ENCODE measurements at regions not wholly inside any gene's neighbourhood (a gene's known extent, or its start where the extent isn't known, plus 50 kb on each side); places are given as distances from the start of the nearest gene placed in this dataset.

- Histone ChIP-seq H3K4me1 (ENCODE audit: control insufficient read depth in 1 of 2, insufficient read depth in 2 of 2, low read length in 2 of 2) (no peaks in the 10 kb centered on the region), H3K9me3 (ENCODE audit: control insufficient read depth in 1 of 2, insufficient read depth in 1 of 2, low read depth in 1 of 2, low read length in 2 of 2) (no peaks in the 10 kb centered on the region), H4K20me1 (ENCODE audit: insufficient read depth) (no peaks in the 10 kb centered on the region), H3K27me3 (ENCODE audit: insufficient read depth, low read length) (no peaks in the 10 kb centered on the region), H3K79me2 (ENCODE audit: insufficient read depth, low read length) (no peaks in the 10 kb centered on the region), H3K4me2 (ENCODE audit: low read length) (no peak overlapping the region), H3K9me2 (ENCODE audit: insufficient read depth) (no peaks in the 10 kb centered on the region; the same call in 1 of the 2 replicates), H3K4me3 (replicated peaks in 1 of 2; ENCODE audit: low read depth in 1 of 2, low read length in 2 of 2) (no peak overlapping the region), H3K9ac (ENCODE audit: low read length) (no peak overlapping the region), H3K36me3 (ENCODE audit: control insufficient read depth in 1 of 2, insufficient read depth in 2 of 2, low read length in 2 of 2) (no peaks in the 10 kb centered on the region), H2AFZ (ENCODE audit: low read depth, low read length, poor library complexity, severe bottlenecking) (no peak overlapping the region), H3K27ac (ENCODE audit: low read depth, low read length) (no peak overlapping the region)
- DNase-seq (ENCODE audit: low read depth, low spot score): no peak
- no TSS peak for BruUV-seq (replicated peaks)
- ChIA-PET RAD21 (ENCODE audit: low non-redundant PET in 1 of 2, low total read pairs in 2 of 2, uncharacterized antibody in 2 of 2, unreplicated experiment in 2 of 2) (no interaction called here), CTCF (no interaction called here), POLR2A (no interaction called here)
- TF ChIP-seq SRF (IDR thresholded peaks at IDR 0.05; ENCODE audit: low read depth) (no peak), FOSL1 (IDR thresholded peaks at IDR 0.05; ENCODE audit: low read depth) (no peak), POLR2A (IDR thresholded peaks at IDR 0.05; ENCODE audit: borderline replicate concordance, extremely low read depth, insufficient read depth, insufficient read length) (no peak), RAD21 (IDR thresholded peaks at IDR 0.05; ENCODE audit: low read depth) (no peak), CBX3 (IDR thresholded peaks at IDR 0.05; ENCODE audit: low read depth) (no peak), REST (IDR thresholded peaks at IDR 0.05; ENCODE audit: low read depth) (no peak), YY1 (IDR thresholded peaks at IDR 0.05; ENCODE audit: extremely low read depth, insufficient replicate concordance, low read depth, low read length) (no peak)
- intact Hi-C loops (cut with micrococcal nuclease): no loop called here
- no peak for ATAC-seq
These were observed 688.5 kb downstream of the EFNB2 start for GRCh38 chr13:105846923-105847322.

GRCh38 chr13:105841286-105841685, 694.2 kb downstream of the EFNB2 start:
- DNase-seq (ENCODE audit: low read depth, low spot score) (no peak), ATAC-seq (no peak)
- no peak overlapping the region for H3K4me3 ChIP-seq (replicated peaks in 1 of 2; ENCODE audit: low read depth in 1 of 2, low read length in 2 of 2)
- RAD21 ChIA-PET (ENCODE audit: low non-redundant PET in 1 of 2, low total read pairs in 2 of 2, uncharacterized antibody in 2 of 2, unreplicated experiment in 2 of 2): no interaction called here
- no peaks in the 10 kb centered on the region for H3K4me1 ChIP-seq (ENCODE audit: control insufficient read depth in 1 of 2, insufficient read depth in 2 of 2, low read length in 2 of 2)
- H3K36me3 ChIP-seq (ENCODE audit: control insufficient read depth in 1 of 2, insufficient read depth in 2 of 2, low read length in 2 of 2): no peaks in the 10 kb centered on the region
- no peak overlapping the region for H3K27ac ChIP-seq (ENCODE audit: low read depth, low read length)
- POLR2A ChIA-PET: no interaction called here
- BruUV-seq (replicated peaks): no TSS peak
- CTCF ChIA-PET: no interaction called here
- intact Hi-C loops (cut with micrococcal nuclease): no loop called here
- H4K20me1 ChIP-seq (ENCODE audit: insufficient read depth): no peaks in the 10 kb centered on the region
- no peak overlapping the region for H3K9ac ChIP-seq (ENCODE audit: low read length)
- no peaks in the 10 kb centered on the region for H3K79me2 ChIP-seq (ENCODE audit: insufficient read depth, low read length)
- no peaks in the 10 kb centered on the region for H3K9me3 ChIP-seq (ENCODE audit: control insufficient read depth in 1 of 2, insufficient read depth in 1 of 2, low read depth in 1 of 2, low read length in 2 of 2)
- no peak overlapping the region for H2AFZ ChIP-seq (ENCODE audit: low read depth, low read length, poor library complexity, severe bottlenecking)
- no peaks in the 10 kb centered on the region for H3K9me2 ChIP-seq (ENCODE audit: insufficient read depth)
- H3K4me2 ChIP-seq (ENCODE audit: low read length): no peak overlapping the region
- H3K27me3 ChIP-seq (ENCODE audit: insufficient read depth, low read length): no peaks in the 10 kb centered on the region
- no peak for TF ChIP-seq CTCF (IDR thresholded peaks at IDR 0.05 in 2 of 3, conservative IDR thresholded peaks at IDR 0.05 in 1 of 3; ENCODE audit: borderline replicate concordance in 1 of 3, insufficient read depth in 1 of 3, low read depth in 2 of 3, low read length in 2 of 3)
- TF ChIP-seq POLR2AphosphoS5 (IDR thresholded peaks at IDR 0.05; ENCODE audit: low read depth, low read length): no peak
- TF ChIP-seq TCF7L2 (IDR thresholded peaks at IDR 0.05; ENCODE audit: borderline replicate concordance, extremely low read depth, insufficient read depth, insufficient read length): no peak
- TF ChIP-seq JUND (IDR thresholded peaks at IDR 0.05): no peak
- TF ChIP-seq SIN3A (IDR thresholded peaks at IDR 0.05; ENCODE audit: low read depth): no peak
- no peak for TF ChIP-seq EZH2 (IDR thresholded peaks at IDR 0.05)
- no peak for TF ChIP-seq REST (IDR thresholded peaks at IDR 0.05; ENCODE audit: low read depth)

Data from HCT116 (cell line).